ENCODE measurements at regions not wholly inside any gene's neighbourhood (a gene's known extent, or its start where the extent isn't known, plus 50 kb on each side); places are given as distances from the start of the nearest gene placed in this dataset.

- no peak overlapping the region for H3K27ac ChIP-seq
- no peak for TF ChIP-seq MYC (IDR thresholded peaks at IDR 0.05; ENCODE audit: borderline replicate concordance, low read length)
- 85% methylated on average over 9 of the region's 9 CpGs for WGBS (ENCODE audit: missing lambda C conversion rate)
- POLR2A ChIA-PET: no interaction called here
- no peak overlapping the region for H3K4me2 ChIP-seq
- no peaks in the 10 kb centered on the region for H3K9me3 ChIP-seq
- CTCF ChIA-PET: interaction anchor here (0.7 to 1.5 kb wide), 4 partner anchors 10 to 423 kb away, joined by 3 to 6 read pairs (median 3); no protein-coding TSS in a partner anchor
- FAIRE-seq (no peak), DNase-seq (ENCODE audit: low read depth in 1 of 2, low spot score in 1 of 2) (no peak), ATAC-seq (no peak)
- H3K4me1 ChIP-seq: peaks cover 27% of the 10 kb centered on the region
- no peak overlapping the region for H3K4me3 ChIP-seq
Measured at GRCh38 chr12:13744561-13744960, 236.8 kb downstream of the GRIN2B start.

GRCh38 chr12:13740149-13740545, 241.3 kb downstream of the GRIN2B start:
- Histone ChIP-seq H3K4me1 (peaks cover 18% of the 10 kb centered on the region; the same call in 2 of the 3 replicates), H3K4me2 (peak overlapping the region; percentile 53; the same call in 2 of the 3 replicates), H3K27ac (peak overlapping the region in 1 of 2 experiments; percentile 42; a peak in 2 of 6 replicates), H3K4me3 (no peak overlapping the region), H3K9me3 (no peaks in the 10 kb centered on the region)
- WGBS (ENCODE audit: missing lambda C conversion rate): 61% methylated on average over 6 of the region's 6 CpGs
- ChIA-PET CTCF (interaction anchor here (0.6 to 2.7 kb wide), 35 partner anchors 9 to 596 kb away, joined by 3 to 37 read pairs (median 4); partner anchors contain the start of gene GRIN2B), POLR2A (no interaction called here)
- ATAC-seq: peak in 1 of 2 experiments; percentile 8; a peak in 2 of 6 replicates
- DNase-seq (ENCODE audit: low read depth in 1 of 2, low spot score in 1 of 2): no peak
- TF ChIP-seq ELK1 (IDR thresholded peaks at IDR 0.05; ENCODE audit: low read depth, low read length) (no peak), SREBF2 (IDR thresholded peaks at IDR 0.05) (no peak), JUN (IDR thresholded peaks at IDR 0.05) (no peak)
- FAIRE-seq: no peak

GRCh38 chr12:13735734-13736133, 245.7 kb downstream of the GRIN2B start:
- Histone ChIP-seq H3K4me2 (no peak overlapping the region), H3K4me3 (no peak overlapping the region), H3K9me3 (no peaks in the 10 kb centered on the region), H3K27ac (no peak overlapping the region), H3K4me1 (peaks cover 7% of the 10 kb centered on the region; the same call in 2 of the 3 replicates)
- TF ChIP-seq MAZ (IDR thresholded peaks at IDR 0.05; ENCODE audit: borderline replicate concordance, low read depth, low read length) (no peak), HMGXB4 (CRISPR knock-in tag; IDR thresholded peaks at IDR 0.05; ENCODE audit: borderline replicate concordance) (no peak), EHMT2 (IDR thresholded peaks at IDR 0.05; ENCODE audit: low read depth) (no peak), PHF8 (IDR thresholded peaks at IDR 0.05; ENCODE audit: borderline replicate concordance, low read depth) (no peak), E2F6 (IDR thresholded peaks at IDR 0.05; ENCODE audit: borderline replicate concordance, low read depth) (no peak), NFE2L2 (conservative IDR thresholded peaks at IDR 0.05; ENCODE audit: low read length) (no peak)
- DNase-seq (ENCODE audit: low read depth in 1 of 2, low spot score in 1 of 2) (no peak), ATAC-seq (no peak), FAIRE-seq (no peak)
- ChIA-PET POLR2A (no interaction called here), CTCF (interaction anchor here (1.1 to 1.4 kb wide), 3 partner anchors 8 to 431 kb away, joined by 3 to 4 read pairs (median 3); no protein-coding TSS in a partner anchor)
- WGBS (ENCODE audit: missing lambda C conversion rate): 70% methylated on average over 5 of the region's 5 CpGs

- Histone ChIP-seq H3K4me3 (no peak overlapping the region), H3K9me3 (no peaks in the 10 kb centered on the region), H3K4me2 (no peak overlapping the region), H3K27ac (no peak overlapping the region), H3K4me1 (no peaks in the 10 kb centered on the region; the same call in 2 of the 3 replicates)
- CTCF ChIA-PET: no interaction called here
- DNase-seq (ENCODE audit: low read depth in 1 of 2, low spot score in 1 of 2) (peak in 1 of 2 experiments; percentile 8), ATAC-seq (peak in 1 of 2 experiments; percentile 43; a peak in 2 of 6 replicates), FAIRE-seq (no peak)
- TF ChIP-seq ZNF302 (CRISPR knock-in tag; IDR thresholded peaks at IDR 0.05) (no peak), ZC3H11A (IDR thresholded peaks at IDR 0.05) (no peak), CEBPB (IDR thresholded peaks at IDR 0.05) (no peak), HEYL (CRISPR knock-in tag; IDR thresholded peaks at IDR 0.05) (no peak), CBX2 (IDR thresholded peaks at IDR 0.05; ENCODE audit: borderline replicate concordance, low read depth) (no peak), FOXS1 (CRISPR knock-in tag; IDR thresholded peaks at IDR 0.05) (no peak), HOXB13 (CRISPR knock-in tag; IDR thresholded peaks at IDR 0.05; ENCODE audit: low read depth) (no peak), NPAS2 (CRISPR knock-in tag; IDR thresholded peaks at IDR 0.05; ENCODE audit: borderline replicate concordance) (no peak), NR3C1 (IDR thresholded peaks at IDR 0.05) (no peak), E2F6 (IDR thresholded peaks at IDR 0.05; ENCODE audit: borderline replicate concordance, low read depth) (no peak), EHF (CRISPR knock-in tag; IDR thresholded peaks at IDR 0.05) (no peak), ZSCAN20 (CRISPR knock-in tag; IDR thresholded peaks at IDR 0.05) (no peak), RARB (CRISPR knock-in tag; IDR thresholded peaks at IDR 0.05) (no peak), MAFK (IDR thresholded peaks at IDR 0.05; ENCODE audit: partially characterized antibody) (no peak), HOXB5 (CRISPR knock-in tag; IDR thresholded peaks at IDR 0.05) (no peak)
- WGBS (ENCODE audit: missing lambda C conversion rate): 35% methylated on average over 2 of the region's 2 CpGs
- POLR2A ChIA-PET: no interaction called here
Measured at GRCh38 chr12:13734584-13735152, 246.7 kb downstream of the GRIN2B start.

Measured in A549 (cell line).